GM13977 (cell line): ENCODE measurements at regions not wholly inside any gene's neighbourhood (a gene's known extent, or its start where the extent isn't known, plus 50 kb on each side); places are given as distances from the start of the nearest gene placed in this dataset.

Experiments used
- DNase-seq: peaks from one replicate; pipeline ENCODE4 v3.0.0; 2012; ENCODE audit warnings: low spot score
- CTCF ChIP-seq: IDR thresholded peaks from 2 replicates; pipeline ENCODE4 v1.5.1; 2012; ENCODE audit warnings: mild to moderate bottlenecking, control low read depth; ENCODE audit not compliant: insufficient read depth; ENCODE audit errors: extremely low read depth, missing control alignments
- in situ Hi-C: fragments of 300-500 bp; cut with MboI; formaldehyde crosslinking; loops from one replicate; pipeline ENCODE4 v1.12.0; 2022; ENCODE audit warnings: low sequenced_read_pairs, low pct_unique_long_range_greater_than_20kb, mixed read lengths, inconsistent platforms; ENCODE audit not compliant: unreplicated experiment

- in situ Hi-C loops: no loop called here
- no peak for TF ChIP-seq CTCF
- DNase-seq: no peak
Measured at GRCh38 chr1:29459620-29459945, 223.3 kb downstream of the PTPRU start.

- DNase-seq: no peak
- no peak for TF ChIP-seq CTCF
- in situ Hi-C loops: no loop called here
Measured at GRCh38 chr1:29458737-29459619, 222.7 kb downstream of the PTPRU start.

GRCh38 chr1:29457496-29458368, 221.4 kb downstream of the PTPRU start:
- no peak for DNase-seq
- in situ Hi-C loops: no loop called here
- no peak for TF ChIP-seq CTCF

- no peak for DNase-seq
- in situ Hi-C loops: no loop called here
- no peak for TF ChIP-seq CTCF
Measured at GRCh38 chr1:29456685-29457435, 220.5 kb downstream of the PTPRU start.

GRCh38 chr1:29455781-29456180, 219.5 kb downstream of the PTPRU start:
- DNase-seq: no peak
- TF ChIP-seq CTCF: no peak
- in situ Hi-C loops: no loop called here

- DNase-seq: no peak
- TF ChIP-seq CTCF: no peak
- in situ Hi-C loops: no loop called here
Measured at GRCh38 chr1:29454616-29455380, 218.5 kb downstream of the PTPRU start.
